ENCODE measurements at regions not wholly inside any gene's neighbourhood (a gene's known extent, or its start where the extent isn't known, plus 50 kb on each side); places are given as distances from the start of the nearest gene placed in this dataset.

DNA sequence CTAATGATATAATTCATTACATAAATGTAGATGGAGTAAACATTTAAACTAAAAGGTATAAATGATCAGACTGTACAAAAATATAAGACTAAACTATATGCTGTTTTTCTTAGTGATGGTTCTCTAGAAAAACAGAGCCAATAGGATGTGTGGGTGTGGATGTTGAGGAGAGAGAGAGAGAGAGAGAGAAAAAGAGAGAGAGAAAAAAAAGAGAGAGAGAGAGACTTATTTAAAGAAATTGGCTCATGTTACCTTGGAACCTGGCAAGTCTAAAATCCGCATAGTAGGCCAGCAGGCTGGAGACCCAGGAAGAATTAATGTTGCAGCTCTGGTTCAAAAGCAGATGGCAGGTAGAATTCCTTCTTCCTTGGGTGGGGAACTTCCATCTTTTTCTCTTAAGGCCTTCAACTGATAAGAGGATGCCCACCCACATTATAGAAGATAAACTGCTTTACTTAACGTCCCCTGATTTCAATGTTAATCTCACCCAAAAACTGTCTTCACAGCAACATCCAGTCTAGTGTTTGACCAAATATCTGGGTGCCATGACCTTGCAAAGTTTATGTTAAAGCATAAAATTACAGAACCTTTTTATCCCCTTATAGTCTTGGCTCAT is 74.3 kb upstream of the KCNJ15 start:
- TF ChIP-seq POLR2AphosphoS5 (IDR thresholded peaks at IDR 0.05; ENCODE audit: low read depth, low read length): no peak
- TF ChIP-seq, protein P1, sequence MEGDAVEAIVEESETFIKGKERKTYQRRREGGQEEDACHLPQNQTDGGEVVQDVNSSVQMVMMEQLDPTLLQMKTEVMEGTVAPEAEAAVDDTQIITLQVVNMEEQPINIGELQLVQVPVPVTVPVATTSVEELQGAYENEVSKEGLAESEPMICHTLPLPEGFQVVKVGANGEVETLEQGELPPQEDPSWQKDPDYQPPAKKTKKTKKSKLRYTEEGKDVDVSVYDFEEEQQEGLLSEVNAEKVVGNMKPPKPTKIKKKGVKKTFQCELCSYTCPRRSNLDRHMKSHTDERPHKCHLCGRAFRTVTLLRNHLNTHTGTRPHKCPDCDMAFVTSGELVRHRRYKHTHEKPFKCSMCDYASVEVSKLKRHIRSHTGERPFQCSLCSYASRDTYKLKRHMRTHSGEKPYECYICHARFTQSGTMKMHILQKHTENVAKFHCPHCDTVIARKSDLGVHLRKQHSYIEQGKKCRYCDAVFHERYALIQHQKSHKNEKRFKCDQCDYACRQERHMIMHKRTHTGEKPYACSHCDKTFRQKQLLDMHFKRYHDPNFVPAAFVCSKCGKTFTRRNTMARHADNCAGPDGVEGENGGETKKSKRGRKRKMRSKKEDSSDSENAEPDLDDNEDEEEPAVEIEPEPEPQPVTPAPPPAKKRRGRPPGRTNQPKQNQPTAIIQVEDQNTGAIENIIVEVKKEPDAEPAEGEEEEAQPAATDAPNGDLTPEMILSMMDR (IDR thresholded peaks at IDR 0.05): no peak
- no peak for TF ChIP-seq TCF7L2 (IDR thresholded peaks at IDR 0.05; ENCODE audit: low read depth, low read length)
